Uterus (tissue), 2 donors: ENCODE measurements at regions not wholly inside any gene's neighbourhood (a gene's known extent, or its start where the extent isn't known, plus 50 kb on each side); places are given as distances from the start of the nearest gene placed in this dataset.

Experiments
- POLR2A ChIP-seq, 2 donors: fragments of 450-650 bp; IDR thresholded peaks; one replicate each; pipeline ENCODE4 v1.6.1; 2016; ENCODE audit warnings: antibody characterized with exemption in 2 of 2, mild to moderate bottlenecking in 1 of 2, moderate library complexity in 1 of 2
- TF ChIP-seq, protein P1 (sequence below), 4 experiments: fragments of 200-600 bp in 2 of 4; fragments of 450-650 bp in 2 of 4; sonication (generic) in 2 of 4; IDR thresholded peaks; one replicate each; pipeline ENCODE4 v1.5.1; 2016 to 2019; ENCODE audit warnings: antibody characterized with exemption in 4 of 4, mild to moderate bottlenecking in 2 of 4, moderate library complexity in 1 of 4

DNA sequence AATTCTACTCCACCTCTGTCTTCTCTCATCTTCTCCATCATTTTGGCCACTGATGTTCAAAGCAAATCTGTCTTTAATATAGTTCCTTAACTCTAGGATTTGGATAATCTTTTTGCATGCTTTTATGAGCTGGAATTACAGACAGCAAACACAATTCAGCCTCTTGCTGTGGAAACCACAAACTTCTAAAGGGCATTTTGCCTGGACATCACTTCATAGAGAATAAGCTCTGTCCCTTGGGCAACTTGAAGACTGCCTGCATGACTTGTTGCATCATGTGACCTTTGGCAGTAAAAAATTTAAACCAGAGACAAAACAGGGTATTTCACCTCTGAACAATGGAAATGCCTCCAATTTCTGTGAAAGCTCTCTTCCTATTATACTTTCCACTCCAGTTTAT lies 74.1 kb upstream of the HDDC2 start:
- TF ChIP-seq, protein P1, sequence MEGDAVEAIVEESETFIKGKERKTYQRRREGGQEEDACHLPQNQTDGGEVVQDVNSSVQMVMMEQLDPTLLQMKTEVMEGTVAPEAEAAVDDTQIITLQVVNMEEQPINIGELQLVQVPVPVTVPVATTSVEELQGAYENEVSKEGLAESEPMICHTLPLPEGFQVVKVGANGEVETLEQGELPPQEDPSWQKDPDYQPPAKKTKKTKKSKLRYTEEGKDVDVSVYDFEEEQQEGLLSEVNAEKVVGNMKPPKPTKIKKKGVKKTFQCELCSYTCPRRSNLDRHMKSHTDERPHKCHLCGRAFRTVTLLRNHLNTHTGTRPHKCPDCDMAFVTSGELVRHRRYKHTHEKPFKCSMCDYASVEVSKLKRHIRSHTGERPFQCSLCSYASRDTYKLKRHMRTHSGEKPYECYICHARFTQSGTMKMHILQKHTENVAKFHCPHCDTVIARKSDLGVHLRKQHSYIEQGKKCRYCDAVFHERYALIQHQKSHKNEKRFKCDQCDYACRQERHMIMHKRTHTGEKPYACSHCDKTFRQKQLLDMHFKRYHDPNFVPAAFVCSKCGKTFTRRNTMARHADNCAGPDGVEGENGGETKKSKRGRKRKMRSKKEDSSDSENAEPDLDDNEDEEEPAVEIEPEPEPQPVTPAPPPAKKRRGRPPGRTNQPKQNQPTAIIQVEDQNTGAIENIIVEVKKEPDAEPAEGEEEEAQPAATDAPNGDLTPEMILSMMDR (IDR thresholded peaks at IDR 0.05) = no peak
- TF ChIP-seq POLR2A (IDR thresholded peaks at IDR 0.05) = no peak
